H1 (cell line): ENCODE measurements at regions not wholly inside any gene's neighbourhood (a gene's known extent, or its start where the extent isn't known, plus 50 kb on each side); places are given as distances from the start of the nearest gene placed in this dataset.

Source experiments
- ATF2 ChIP-seq: IDR thresholded peaks from 2 replicates; pipeline ENCODE4 v1.6.1; 2012; ENCODE audit warnings: low read length, inconsistent platforms
- BCL11A ChIP-seq, 2 experiments: IDR thresholded peaks; one replicate each; pipeline ENCODE4 v1.6.1; 2011; ENCODE audit warnings: low read depth in 2 of 2, low read length in 2 of 2, mild to moderate bottlenecking in 2 of 2
- HDAC6 ChIP-seq: IDR thresholded peaks from one replicate; pipeline ENCODE4 v1.7.1; 2012; ENCODE audit warnings: low read depth, mild to moderate bottlenecking, inconsistent platforms, low read length, moderate library complexity
- RFX5 ChIP-seq: IDR thresholded peaks from 2 replicates; pipeline ENCODE4 v1.6.1; 2011; ENCODE audit warnings: low read depth, low read length, improper control_type of control experiment, borderline replicate concordance
- TAF7 ChIP-seq: optimal IDR thresholded peaks from 2 replicates; pipeline ENCODE3; 2011; ENCODE audit warnings: low read depth, mild to moderate bottlenecking, inconsistent platforms, low read length, moderate library complexity, borderline replicate concordance

GRCh38 chr4:181677621-181678020 is 565.6 kb upstream of the TENM3 start (continued):
- TF ChIP-seq ATF2: no peak
- TF ChIP-seq RFX5: no peak
- no peak for TF ChIP-seq TAF7
- no peak for TF ChIP-seq BCL11A (IDR thresholded peaks at IDR 0.05; ENCODE audit: low read depth in 2 of 2, low read length in 2 of 2)
- TF ChIP-seq HDAC6: no peak
